ENCODE measurements at regions not wholly inside any gene's neighbourhood (a gene's known extent, or its start where the extent isn't known, plus 50 kb on each side); places are given as distances from the start of the nearest gene placed in this dataset.

- no peak overlapping the region for H3K4me3 ChIP-seq
- WGBS, 5 donors: 86 to 90% (median 90%) methylated on average over 7 of the region's 7 CpGs
- TF ChIP-seq, protein P1, sequence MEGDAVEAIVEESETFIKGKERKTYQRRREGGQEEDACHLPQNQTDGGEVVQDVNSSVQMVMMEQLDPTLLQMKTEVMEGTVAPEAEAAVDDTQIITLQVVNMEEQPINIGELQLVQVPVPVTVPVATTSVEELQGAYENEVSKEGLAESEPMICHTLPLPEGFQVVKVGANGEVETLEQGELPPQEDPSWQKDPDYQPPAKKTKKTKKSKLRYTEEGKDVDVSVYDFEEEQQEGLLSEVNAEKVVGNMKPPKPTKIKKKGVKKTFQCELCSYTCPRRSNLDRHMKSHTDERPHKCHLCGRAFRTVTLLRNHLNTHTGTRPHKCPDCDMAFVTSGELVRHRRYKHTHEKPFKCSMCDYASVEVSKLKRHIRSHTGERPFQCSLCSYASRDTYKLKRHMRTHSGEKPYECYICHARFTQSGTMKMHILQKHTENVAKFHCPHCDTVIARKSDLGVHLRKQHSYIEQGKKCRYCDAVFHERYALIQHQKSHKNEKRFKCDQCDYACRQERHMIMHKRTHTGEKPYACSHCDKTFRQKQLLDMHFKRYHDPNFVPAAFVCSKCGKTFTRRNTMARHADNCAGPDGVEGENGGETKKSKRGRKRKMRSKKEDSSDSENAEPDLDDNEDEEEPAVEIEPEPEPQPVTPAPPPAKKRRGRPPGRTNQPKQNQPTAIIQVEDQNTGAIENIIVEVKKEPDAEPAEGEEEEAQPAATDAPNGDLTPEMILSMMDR (IDR thresholded peaks at IDR 0.05): no peak
- no peak for TF ChIP-seq POLR2A (IDR thresholded peaks at IDR 0.05)
- no peak for TF ChIP-seq POLR2AphosphoS5 (IDR thresholded peaks at IDR 0.05)
- no peak for TF ChIP-seq EP300 (IDR thresholded peaks at IDR 0.05)
- intact Hi-C loops (cut with DNase I; ENCODE audit: low total_unique reads): no loop called here
- no peaks in the 10 kb centered on the region for H3K27me3 ChIP-seq
- no peak for DNase-seq
- H3K9me3 ChIP-seq: peaks cover 0 to 5% (median 2%) of the 10 kb centered on the region in 4 donors
- no peaks in the 10 kb centered on the region for H3K36me3 ChIP-seq
- H3K4me1 ChIP-seq: no peaks in the 10 kb centered on the region
- H3K27ac ChIP-seq: no peak overlapping the region
These were observed 52.5 kb upstream of the WDFY3 start for GRCh38 chr4:85018983-85019382.

- WGBS, 5 donors: 52 to 66% (median 57%) methylated on average over 2 of the region's 2 CpGs
- Histone ChIP-seq H3K27ac (no peak overlapping the region), H3K36me3 (no peaks in the 10 kb centered on the region), H3K4me3 (no peak overlapping the region), H3K4me1 (no peaks in the 10 kb centered on the region), H3K27me3 (no peaks in the 10 kb centered on the region), H3K9me3 (peaks cover 0 to 4% (median 2%) of the 10 kb centered on the region in 4 donors)
- no peak for TF ChIP-seq EP300 (IDR thresholded peaks at IDR 0.05)
- intact Hi-C loops (cut with DNase I; ENCODE audit: low total_unique reads): no loop called here
- DNase-seq: no peak
These were observed 52.9 kb upstream of the WDFY3 start for GRCh38 chr4:85019411-85019810.

DNA sequence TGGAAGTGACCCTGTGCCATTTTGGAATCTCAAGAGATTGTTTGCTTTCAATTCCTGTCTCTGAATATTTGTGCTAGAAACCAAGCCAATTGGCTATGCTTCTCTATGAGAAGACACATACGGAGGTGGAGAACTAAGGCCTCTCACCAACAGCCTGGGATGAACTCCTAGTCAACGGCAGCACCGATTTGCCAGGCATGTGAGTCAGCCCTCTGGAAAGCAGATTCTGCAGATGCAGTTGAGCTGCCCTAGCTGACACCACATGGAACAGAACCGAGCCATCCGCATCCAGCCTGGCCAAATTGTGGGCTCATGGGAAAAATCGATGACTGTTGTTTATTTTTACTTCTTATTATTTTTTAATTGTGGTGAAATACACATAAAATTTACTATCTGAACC, 58.2 kb upstream of the WDFY3 start:
- no peak for TF ChIP-seq POLR2A (IDR thresholded peaks at IDR 0.05)
- no peak for TF ChIP-seq POLR2AphosphoS5 (IDR thresholded peaks at IDR 0.05)
- TF ChIP-seq EP300 (IDR thresholded peaks at IDR 0.05): no peak
- TF ChIP-seq, protein P1 (IDR thresholded peaks at IDR 0.05): no peak
- intact Hi-C loops (cut with DNase I; ENCODE audit: low total_unique reads): no loop called here
- no peak for DNase-seq
- H3K36me3 ChIP-seq: no peaks in the 10 kb centered on the region
- WGBS, 5 donors: 84 to 95% (median 91%) methylated on average over 6 of the region's 6 CpGs
- H3K27ac ChIP-seq: no peak overlapping the region
- peaks cover 0 to 16% (median 5%) of the 10 kb centered on the region in 4 donors for H3K9me3 ChIP-seq
- H3K4me3 ChIP-seq: no peak overlapping the region
- H3K27me3 ChIP-seq: no peaks in the 10 kb centered on the region
- no peaks in the 10 kb centered on the region for H3K4me1 ChIP-seq

- Histone ChIP-seq H3K4me3 (no peak overlapping the region), H3K27ac (no peak overlapping the region), H3K9me3 (peaks cover 4 to 33% (median 18%) of the 10 kb centered on the region in 4 donors), H3K4me1 (no peaks in the 10 kb centered on the region), H3K36me3 (no peaks in the 10 kb centered on the region), H3K27me3 (no peaks in the 10 kb centered on the region)
- TF ChIP-seq EP300 (IDR thresholded peaks at IDR 0.05) (no peak), POLR2A (IDR thresholded peaks at IDR 0.05) (no peak), POLR2AphosphoS5 (IDR thresholded peaks at IDR 0.05) (no peak)
- TF ChIP-seq, protein P1 (IDR thresholded peaks at IDR 0.05): no peak
- DNase-seq: peak in 1 of 2 donors; percentile 5
- 77 to 87% (median 79%) methylated on average over 4 of the region's 4 CpGs for WGBS, 5 donors
- intact Hi-C loops (cut with DNase I; ENCODE audit: low total_unique reads): no loop called here
These were observed 62.4 kb upstream of the WDFY3 start for GRCh38 chr4:85028910-85029309.

GRCh38 chr4:85029453-85029852, 63.0 kb upstream of the WDFY3 start:
- no peak for DNase-seq
- TF ChIP-seq EP300 (IDR thresholded peaks at IDR 0.05) (no peak), POLR2AphosphoS5 (IDR thresholded peaks at IDR 0.05) (no peak), POLR2A (IDR thresholded peaks at IDR 0.05) (no peak)
- TF ChIP-seq, protein P1 (IDR thresholded peaks at IDR 0.05): no peak
- intact Hi-C loops (cut with DNase I; ENCODE audit: low total_unique reads): no loop called here
- WGBS, 5 donors: 82 to 84% (median 82%) methylated on average over 4 of the region's 4 CpGs
- Histone ChIP-seq H3K27ac (no peak overlapping the region), H3K9me3 (peaks cover 4 to 37% (median 23%) of the 10 kb centered on the region in 4 donors), H3K36me3 (no peaks in the 10 kb centered on the region), H3K27me3 (no peaks in the 10 kb centered on the region), H3K4me3 (no peak overlapping the region), H3K4me1 (no peaks in the 10 kb centered on the region)

Data from stomach (tissue), 8 donors.